ENCODE measurements at regions not wholly inside any gene's neighbourhood (a gene's known extent, or its start where the extent isn't known, plus 50 kb on each side); places are given as distances from the start of the nearest gene placed in this dataset.

DNA sequence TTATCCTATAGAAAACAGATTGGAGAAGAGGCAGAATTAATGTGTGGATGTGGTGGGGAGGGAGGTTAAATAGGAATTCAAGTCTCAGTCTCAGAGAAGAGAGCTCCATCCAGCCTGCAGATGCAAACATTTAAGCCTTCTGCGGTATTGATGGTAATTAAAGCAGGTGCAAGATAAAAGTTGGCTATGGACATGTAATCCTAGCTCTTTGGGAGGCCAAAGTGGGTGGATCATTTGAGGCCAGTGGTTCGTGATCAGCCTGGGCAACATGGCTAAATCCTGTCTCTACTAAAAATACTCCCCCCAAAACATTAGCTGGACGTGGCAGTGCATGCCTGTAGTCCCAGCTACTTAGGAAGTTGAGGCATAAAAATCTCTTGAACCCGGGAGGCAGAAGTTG lies 332.7 kb downstream of the PABPC4L start:
- 81 to 88% (median 84%) methylated on average over 4 of the region's 4 CpGs for WGBS, 4 donors
- no peak for ATAC-seq
- no peak for TF ChIP-seq POLR2A (IDR thresholded peaks at IDR 0.05)
- TF ChIP-seq, protein P1, sequence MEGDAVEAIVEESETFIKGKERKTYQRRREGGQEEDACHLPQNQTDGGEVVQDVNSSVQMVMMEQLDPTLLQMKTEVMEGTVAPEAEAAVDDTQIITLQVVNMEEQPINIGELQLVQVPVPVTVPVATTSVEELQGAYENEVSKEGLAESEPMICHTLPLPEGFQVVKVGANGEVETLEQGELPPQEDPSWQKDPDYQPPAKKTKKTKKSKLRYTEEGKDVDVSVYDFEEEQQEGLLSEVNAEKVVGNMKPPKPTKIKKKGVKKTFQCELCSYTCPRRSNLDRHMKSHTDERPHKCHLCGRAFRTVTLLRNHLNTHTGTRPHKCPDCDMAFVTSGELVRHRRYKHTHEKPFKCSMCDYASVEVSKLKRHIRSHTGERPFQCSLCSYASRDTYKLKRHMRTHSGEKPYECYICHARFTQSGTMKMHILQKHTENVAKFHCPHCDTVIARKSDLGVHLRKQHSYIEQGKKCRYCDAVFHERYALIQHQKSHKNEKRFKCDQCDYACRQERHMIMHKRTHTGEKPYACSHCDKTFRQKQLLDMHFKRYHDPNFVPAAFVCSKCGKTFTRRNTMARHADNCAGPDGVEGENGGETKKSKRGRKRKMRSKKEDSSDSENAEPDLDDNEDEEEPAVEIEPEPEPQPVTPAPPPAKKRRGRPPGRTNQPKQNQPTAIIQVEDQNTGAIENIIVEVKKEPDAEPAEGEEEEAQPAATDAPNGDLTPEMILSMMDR (IDR thresholded peaks at IDR 0.05), result no peak

GRCh38 chr4:133866328-133866699 lies 335.3 kb downstream of the PABPC4L start:
- H3K4me1 ChIP-seq, result no peaks in the 10 kb centered on the region
- H3K36me3 ChIP-seq, result no peaks in the 10 kb centered on the region
- WGBS, 4 donors, result 64 to 67% (median 66%) methylated on average over 2 of the region's 2 CpGs
- H3K4me3 ChIP-seq, result no peak overlapping the region
- no peaks in the 10 kb centered on the region for H3K27me3 ChIP-seq
- no peaks in the 10 kb centered on the region for H3K9me3 ChIP-seq
- TF ChIP-seq POLR2A (IDR thresholded peaks at IDR 0.05), result no peak
- TF ChIP-seq, protein P1 (IDR thresholded peaks at IDR 0.05), result no peak
- no peak for ATAC-seq
- DNase-seq, result no peak
- intact Hi-C loops (cut with DNase I), result no loop called here
- no peak overlapping the region for H3K27ac ChIP-seq

More for the DNA sequence above, 332.7 kb downstream of the PABPC4L start:
- Histone ChIP-seq H3K9me3 (no peaks in the 10 kb centered on the region), H3K4me3 (no peak overlapping the region), H3K27ac (no peak overlapping the region), H3K4me1 (no peaks in the 10 kb centered on the region), H3K36me3 (no peaks in the 10 kb centered on the region), H3K27me3 (no peaks in the 10 kb centered on the region)
- no peak for DNase-seq
- intact Hi-C loops (cut with DNase I), result no loop called here

- peak in 3 of 4 donors; percentile 36 to 91 (median 72) for ATAC-seq
- WGBS, 4 donors, result 35 to 52% (median 42%) methylated on average over 1 of the region's 1 CpG
These were observed 335.8 kb downstream of the PABPC4L start for GRCh38 chr4:133865612-133866327.

GRCh38 chr4:133863153-133863552 lies 338.4 kb downstream of the PABPC4L start:
- H3K36me3 ChIP-seq, result no peaks in the 10 kb centered on the region
- H3K27ac ChIP-seq, result no peak overlapping the region
- no peaks in the 10 kb centered on the region for H3K4me1 ChIP-seq
- WGBS, 4 donors, result 93 to 97% (median 94%) methylated on average over 3 of the region's 3 CpGs
- TF ChIP-seq, protein P1 (IDR thresholded peaks at IDR 0.05), result no peak
- TF ChIP-seq POLR2A (IDR thresholded peaks at IDR 0.05), result no peak
- H3K9me3 ChIP-seq, result peaks cover 0 to 3% (median 0%) of the 10 kb centered on the region in 12 donors
- DNase-seq, result no peak
- H3K27me3 ChIP-seq, result no peaks in the 10 kb centered on the region
- no peak for ATAC-seq
- intact Hi-C loops (cut with DNase I), result no loop called here
- H3K4me3 ChIP-seq, result no peak overlapping the region

More at GRCh38 chr4:133865612-133866327, 335.8 kb downstream of the PABPC4L start:
- intact Hi-C loops (cut with DNase I), result no loop called here
- peak in 1 of 5 donors; percentile 23 for DNase-seq
- no peaks in the 10 kb centered on the region for H3K27me3 ChIP-seq
- no peaks in the 10 kb centered on the region for H3K9me3 ChIP-seq
- no peaks in the 10 kb centered on the region for H3K36me3 ChIP-seq
- no peaks in the 10 kb centered on the region for H3K4me1 ChIP-seq
- H3K27ac ChIP-seq, result no peak overlapping the region
- no peak for TF ChIP-seq POLR2A (IDR thresholded peaks at IDR 0.05)
- TF ChIP-seq, protein P1 (IDR thresholded peaks at IDR 0.05), result no peak
- H3K4me3 ChIP-seq, result no peak overlapping the region
